B cell (primary cell): ENCODE measurements at regions not wholly inside any gene's neighbourhood (a gene's known extent, or its start where the extent isn't known, plus 50 kb on each side); places are given as distances from the start of the nearest gene placed in this dataset.
"Not testable (repeated sequence)": the region's sequence is repeated elsewhere in the genome, so short reads cannot be mapped to it uniquely, and the experiment has no call there.

Source experiments
- ATAC-seq: fragments of 200-7000 bp; cut with Tn5 transposase; one replicate; pipeline ENCODE4 v1.10.0; 2021; ENCODE audit warnings: low read depth, mild to moderate bottlenecking, moderate number of reproducible peaks, moderate library complexity
- CTCF ChIA-PET: fragments of 350-600 bp; sonication (Branson Sonifier 250); formaldehyde crosslinking; loops from one replicate; lab custom pipeline; 2021; ENCODE audit warnings: antibody characterized with exemption, inconsistent platforms; lab: Charles Lee
- POLR2A ChIA-PET: fragments of 350-600 bp; sonication (Branson Sonifier 250); formaldehyde crosslinking; loops from one replicate; lab custom pipeline; 2021; ENCODE audit warnings: antibody characterized with exemption; lab: Charles Lee
- DNase-seq: peaks from one replicate; pipeline ENCODE4 v3.0.0; 2013
- H2AFZ ChIP-seq: 2 replicates; pipeline ENCODE4 v1.6.1; 2012; ENCODE audit warnings: mild to moderate bottlenecking, low read depth, low read length; ENCODE audit not compliant: insufficient read depth, poor library complexity, severe bottlenecking
- H3K27ac ChIP-seq, 2 donors: 1 replicate in 1 of 2; 2 replicates in 1 of 2; pipeline ENCODE4 v1.5.1; 2012 to 2013; ENCODE audit warnings: low read length in 2 of 2, mild to moderate bottlenecking in 2 of 2, moderate library complexity in 1 of 2
- H3K27me3 ChIP-seq, 4 experiments: fragments of 200-600 bp in 1 of 4; sonication (generic) in 1 of 4; replicated peaks in 1 of 4; 1 replicate in 2 of 4; 2 replicates in 2 of 4; pipeline versions ENCODE4 v1.6.1 to v1.7.0; 2013 to 2016; ENCODE audit warnings: low read length in 3 of 4, mild to moderate bottlenecking in 2 of 4, mixed read lengths in 1 of 4, moderate library complexity in 1 of 4; ENCODE audit not compliant: insufficient read depth in 4 of 4, control insufficient read depth in 3 of 4; ENCODE audit errors: control extremely low read depth in 1 of 4
- H3K36me3 ChIP-seq, 2 experiments: replicated peaks in 1 of 2; 1 replicate in 1 of 2; 2 replicates in 1 of 2; pipeline versions ENCODE4 v1.6.1 to v1.7.1; 2013; ENCODE audit warnings: low read length in 1 of 2; ENCODE audit not compliant: insufficient read depth in 2 of 2, control insufficient read depth in 1 of 2; ENCODE audit errors: control extremely low read depth in 1 of 2, extremely low read depth in 1 of 2
- H3K4me1 ChIP-seq, 2 donors: fragments of 200-600 bp in 1 of 2; sonication (generic) in 1 of 2; 1 replicate in 1 of 2; 2 replicates in 1 of 2; pipeline versions ENCODE4 v1.5.1 to v1.6.1; 2013 to 2017; ENCODE audit warnings: low read length in 2 of 2; ENCODE audit not compliant: control insufficient read depth in 2 of 2, insufficient read depth in 2 of 2
- H3K4me2 ChIP-seq: replicated peaks from 2 replicates; pipeline ENCODE3; 2012; ENCODE audit warnings: mild to moderate bottlenecking, low read depth, low read length; ENCODE audit not compliant: poor library complexity, severe bottlenecking
- H3K4me3 ChIP-seq, 5 experiments: fragments of 200-600 bp in 1 of 5; sonication (generic) in 1 of 5; 1 replicate in 3 of 5; 2 replicates in 2 of 5; pipeline versions ENCODE4 v1.5.1 to v1.7.0; 2011 to 2016; ENCODE audit warnings: low read length in 4 of 5, mild to moderate bottlenecking in 4 of 5, low read depth in 2 of 5, control low read depth in 1 of 5, moderate library complexity in 1 of 5; ENCODE audit not compliant: insufficient read depth in 1 of 5; ENCODE audit errors: control extremely low read depth in 1 of 5, extremely low read depth in 1 of 5
- H3K79me2 ChIP-seq: fragments of 200-600 bp; sonication (generic); one replicate; pipeline ENCODE4 v1.6.0; 2016; ENCODE audit warnings: low read length; ENCODE audit not compliant: control insufficient read depth, insufficient read depth
- H3K9ac ChIP-seq: fragments of 200-600 bp; sonication (generic); 2 replicates; pipeline ENCODE4 v1.6.1; 2017; ENCODE audit warnings: mild to moderate bottlenecking, low read length, moderate library complexity
- H3K9me3 ChIP-seq, 3 donors: one replicate each; pipeline versions ENCODE4 v1.6.1 to v1.7.1; 2013; ENCODE audit warnings: low read length in 2 of 3; ENCODE audit not compliant: control insufficient read depth in 2 of 3, insufficient read depth in 1 of 3; ENCODE audit errors: control extremely low read depth in 1 of 3
- H4K20me1 ChIP-seq: 2 replicates; pipeline ENCODE4 v1.6.0; 2012; ENCODE audit warnings: mild to moderate bottlenecking, low read length; ENCODE audit not compliant: insufficient read depth, control insufficient read depth, poor library complexity, severe bottlenecking
- H3K27ac Mint-ChIP-seq: one replicate; pipeline ENCODE4 v1.8.0; 2021; ENCODE audit warnings: mixed read lengths
- H3K27me3 Mint-ChIP-seq: one replicate; pipeline ENCODE4 v1.8.0; 2021; ENCODE audit warnings: mixed read lengths
- H3K4me1 Mint-ChIP-seq: one replicate; pipeline ENCODE4 v1.8.0; 2021; ENCODE audit warnings: mixed read lengths
- H3K4me3 Mint-ChIP-seq: one replicate; pipeline ENCODE4 v1.8.0; 2021; ENCODE audit warnings: mixed read lengths
- H3K9me3 Mint-ChIP-seq: one replicate; pipeline ENCODE4 v1.8.0; 2022; ENCODE audit warnings: mixed read lengths; ENCODE audit not compliant: insufficient read depth
- CTCF ChIP-seq: fragments of 200-600 bp; IDR thresholded peaks from one replicate; pipeline ENCODE4 v1.8.0; 2022; ENCODE audit warnings: antibody characterized with exemption, mild to moderate bottlenecking
- EZH2 ChIP-seq: IDR thresholded peaks from 2 replicates; pipeline ENCODE4 v1.6.1; 2012; ENCODE audit warnings: borderline replicate concordance, low read depth, mild to moderate bottlenecking, moderate library complexity, low read length; ENCODE audit not compliant: insufficient read depth, poor library complexity, severe bottlenecking
- WGBS: methylation state at CpG from one replicate; pipeline ENCODE4 v1.1.5; 2013; ENCODE audit warnings: missing lambda C conversion rate; ENCODE audit not compliant: insufficient coverage; 5-methylcytosine and 5-hydroxymethylcytosine counted together
- intact Hi-C: fragments of 100-400 bp; cut with micrococcal nuclease; formaldehyde crosslinking; loops from one replicate; pipeline ENCODE4 v1.10.0; 2022

- not testable (repeated sequence) for H3K4me3 Mint-ChIP-seq
Observed at GRCh38 chr2:149754722-149755121, 167.1 kb upstream of the MMADHC start.

GRCh38 chr2:149747456-149747855, 159.9 kb upstream of the MMADHC start:
- Histone ChIP-seq H3K36me3 (no peaks in the 10 kb centered on the region), H3K4me1 (no peaks in the 10 kb centered on the region), H3K9ac (no peak overlapping the region), H3K79me2 (no peaks in the 10 kb centered on the region), H4K20me1 (no peaks in the 10 kb centered on the region), H3K27ac (no peak overlapping the region), H3K4me3 (no peak overlapping the region), H2AFZ (no peak overlapping the region), H3K9me3 (no peaks in the 10 kb centered on the region), H3K4me2 (no peak overlapping the region), H3K27me3 (no peaks in the 10 kb centered on the region)
- CTCF ChIA-PET, result no interaction called here
- no peaks in the 10 kb centered on the region for H3K4me1 Mint-ChIP-seq
- TF ChIP-seq EZH2 (no peak), CTCF (no peak)
- H3K4me3 Mint-ChIP-seq, result no peak overlapping the region
- no peaks in the 10 kb centered on the region for H3K27me3 Mint-ChIP-seq
- no peak overlapping the region for H3K27ac Mint-ChIP-seq
- POLR2A ChIA-PET, result no interaction called here
- no CpG with 5 or more reads among the region's 1 CpG for WGBS
- intact Hi-C loops, result no loop called here
- DNase-seq (no peak), ATAC-seq (no peak)
- H3K9me3 Mint-ChIP-seq, result peaks cover 3% of the 10 kb centered on the region

More at GRCh38 chr2:149754722-149755121, 167.1 kb upstream of the MMADHC start:
- ATAC-seq, H3K4me2 ChIP-seq, H3K27ac ChIP-seq, DNase-seq, H3K79me2 ChIP-seq, H4K20me1 ChIP-seq, intact Hi-C loops, H3K4me1 Mint-ChIP-seq, CTCF ChIA-PET, H3K27ac Mint-ChIP-seq, H3K9me3 ChIP-seq, H3K9ac ChIP-seq, POLR2A ChIA-PET, H3K4me3 ChIP-seq, H3K27me3 Mint-ChIP-seq, H2AFZ ChIP-seq, H3K4me1 ChIP-seq, H3K27me3 ChIP-seq, H3K9me3 Mint-ChIP-seq, H3K36me3 ChIP-seq: not testable (repeated sequence)
- WGBS, result 67% methylated on average over 1 of the region's 1 CpG
